T-helper 2 cell treated with Interferon-gamma antibody and Interleukin-4, amounts not matched to agents 5 μg/mL and 100 μg/mL, for 36 hours (primary cell): ENCODE measurements at regions not wholly inside any gene's neighbourhood (a gene's known extent, or its start where the extent isn't known, plus 50 kb on each side); places are given as distances from the start of the nearest gene placed in this dataset.

Source experiments
- DNase-seq: peaks from one replicate; pipeline ENCODE4 v3.0.0; 2021; ENCODE audit warnings: low spot score
- H3K27ac Mint-ChIP-seq: one replicate; pipeline ENCODE4 v1.8.0; 2021; ENCODE audit warnings: mild to moderate bottlenecking, mixed read lengths
- H3K27me3 Mint-ChIP-seq: one replicate; pipeline ENCODE4 v1.8.0; 2021; ENCODE audit warnings: low read depth, mixed read lengths
- H3K36me3 Mint-ChIP-seq: one replicate; pipeline ENCODE4 v1.8.0; 2021; ENCODE audit warnings: low read depth, mixed read lengths
- H3K4me1 Mint-ChIP-seq: one replicate; pipeline ENCODE4 v1.8.0; 2021; ENCODE audit warnings: low read depth, mixed read lengths
- H3K4me3 Mint-ChIP-seq: one replicate; pipeline ENCODE4 v1.8.0; 2022; ENCODE audit warnings: mild to moderate bottlenecking, moderate library complexity, mixed read lengths
- H3K9me3 Mint-ChIP-seq: one replicate; pipeline ENCODE4 v1.8.0; 2021; ENCODE audit warnings: mixed read lengths

DNA sequence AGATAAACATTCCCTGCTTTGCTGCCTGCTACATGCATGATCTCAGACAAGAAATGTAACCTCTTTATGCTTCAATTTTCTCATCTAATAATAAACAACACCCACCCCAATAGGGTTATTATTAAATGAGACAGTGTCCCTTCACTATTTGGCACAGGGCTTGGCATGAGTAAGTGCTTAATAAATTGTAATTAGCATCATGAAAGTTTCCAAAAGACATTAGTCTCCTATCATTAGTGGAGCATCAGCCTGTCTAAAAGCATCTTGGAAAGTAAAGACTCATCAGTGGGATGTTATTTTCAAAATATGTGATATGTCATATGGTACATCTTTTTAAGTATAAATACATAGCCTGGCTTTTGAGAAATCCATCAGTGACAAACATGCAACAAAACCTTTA, 275.0 kb downstream of the ZEB2 start:
- Mint-ChIP-seq H3K4me3 (no peak overlapping the region), H3K4me1 (peaks cover 57% of the 10 kb centered on the region), H3K36me3 (peaks cover 11% of the 10 kb centered on the region), H3K27ac (no peak overlapping the region), H3K27me3 (no peaks in the 10 kb centered on the region), H3K9me3 (peaks cover 6% of the 10 kb centered on the region)
- DNase-seq, result no peak

DNA sequence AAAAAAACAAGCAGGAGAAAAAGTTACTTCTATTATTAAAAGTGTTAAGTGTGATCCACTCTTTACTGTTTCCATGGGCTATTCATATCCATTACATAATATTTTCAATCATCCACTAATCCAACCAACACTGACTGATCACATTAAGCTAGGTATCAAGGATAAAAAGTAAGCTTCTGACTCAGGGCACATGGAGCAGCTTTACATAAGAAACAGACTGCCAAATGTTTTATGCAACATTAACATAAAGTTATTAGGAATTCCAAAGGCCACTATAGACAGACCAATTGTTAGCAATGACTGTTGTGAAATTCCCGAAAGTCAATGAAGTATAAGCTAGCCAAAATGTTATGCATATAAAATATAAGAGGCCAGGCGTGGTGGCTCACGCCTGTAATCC, 277.6 kb downstream of the ZEB2 start:
- Mint-ChIP-seq H3K27me3 (no peaks in the 10 kb centered on the region), H3K4me1 (peaks cover 59% of the 10 kb centered on the region), H3K36me3 (peaks cover 18% of the 10 kb centered on the region), H3K27ac (no peak overlapping the region), H3K4me3 (no peak overlapping the region), H3K9me3 (peaks cover 11% of the 10 kb centered on the region)
- no peak for DNase-seq

- Mint-ChIP-seq H3K27ac (peak overlapping the region; percentile 78), H3K4me3 (peak overlapping the region; percentile 33), H3K9me3 (peaks cover 10% of the 10 kb centered on the region), H3K36me3 (peaks cover 16% of the 10 kb centered on the region), H3K4me1 (peaks cover 61% of the 10 kb centered on the region), H3K27me3 (no peaks in the 10 kb centered on the region)
- DNase-seq, result no peak
Measured at GRCh38 chr2:144241801-144242200, 278.1 kb downstream of the ZEB2 start.

DNA sequence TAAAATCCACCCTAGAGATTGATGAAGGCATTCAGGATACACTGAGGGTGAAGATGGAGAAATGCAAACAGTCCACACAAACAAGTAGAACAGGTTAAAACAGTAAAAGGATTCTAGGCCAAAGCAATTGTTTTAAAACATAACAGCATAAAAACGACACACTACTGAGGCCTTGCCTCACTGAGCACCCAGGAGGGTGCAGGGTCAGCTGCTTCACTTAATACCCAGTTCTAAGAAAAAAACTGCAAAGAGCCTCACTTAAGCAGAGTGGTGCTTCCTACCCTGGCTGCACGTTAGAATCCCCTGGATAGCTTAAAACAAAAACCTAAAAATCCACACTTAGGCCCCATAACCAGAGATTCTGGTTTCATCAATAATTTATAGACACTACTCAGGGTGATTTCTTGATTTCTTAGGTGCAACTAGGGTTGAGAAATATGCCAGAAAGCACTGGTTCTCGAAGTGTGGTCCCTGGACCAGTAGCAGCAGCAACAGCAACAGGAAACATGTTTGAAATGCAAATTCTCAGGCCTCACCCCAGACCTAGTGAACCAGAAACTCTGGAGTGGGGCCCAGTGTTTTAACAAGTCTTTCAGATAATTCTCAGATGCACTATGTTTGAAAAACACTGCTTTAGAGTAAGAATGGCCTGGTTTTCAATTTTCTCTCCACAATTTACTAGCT, 279.1 kb downstream of the ZEB2 start:
- peaks cover 10% of the 10 kb centered on the region for H3K36me3 Mint-ChIP-seq
- H3K9me3 Mint-ChIP-seq, result peaks cover 6% of the 10 kb centered on the region
- peaks cover 60% of the 10 kb centered on the region for H3K4me1 Mint-ChIP-seq
- H3K4me3 Mint-ChIP-seq, result peak overlapping the region; percentile 11
- DNase-seq, result no peak
- no peaks in the 10 kb centered on the region for H3K27me3 Mint-ChIP-seq
- peak overlapping the region; percentile 78 for H3K27ac Mint-ChIP-seq

DNA sequence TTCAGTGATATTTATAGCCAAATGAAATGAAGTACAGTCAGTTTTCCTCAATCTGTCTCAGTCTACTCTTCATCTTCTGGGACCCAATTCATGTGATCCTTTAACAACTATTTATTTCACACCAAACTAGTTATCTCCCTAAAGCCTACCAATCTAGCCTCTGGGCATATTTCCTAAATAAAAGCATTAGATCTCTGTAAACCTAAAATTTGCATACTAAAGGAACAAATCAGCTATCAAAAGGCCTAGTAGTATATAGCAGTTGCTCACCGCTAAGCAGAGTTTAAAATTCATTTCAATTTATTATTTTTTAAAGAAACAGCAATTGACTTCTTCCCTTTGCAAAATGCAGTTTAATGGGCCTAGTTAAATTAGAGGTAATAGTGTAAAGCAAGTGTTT, 280.2 kb downstream of the ZEB2 start:
- Mint-ChIP-seq H3K4me1 (peaks cover 66% of the 10 kb centered on the region), H3K4me3 (no peak overlapping the region), H3K27ac (peak overlapping the region; percentile 68), H3K27me3 (no peaks in the 10 kb centered on the region), H3K36me3 (peaks cover 11% of the 10 kb centered on the region), H3K9me3 (peaks cover 6% of the 10 kb centered on the region)
- DNase-seq, result no peak

DNA sequence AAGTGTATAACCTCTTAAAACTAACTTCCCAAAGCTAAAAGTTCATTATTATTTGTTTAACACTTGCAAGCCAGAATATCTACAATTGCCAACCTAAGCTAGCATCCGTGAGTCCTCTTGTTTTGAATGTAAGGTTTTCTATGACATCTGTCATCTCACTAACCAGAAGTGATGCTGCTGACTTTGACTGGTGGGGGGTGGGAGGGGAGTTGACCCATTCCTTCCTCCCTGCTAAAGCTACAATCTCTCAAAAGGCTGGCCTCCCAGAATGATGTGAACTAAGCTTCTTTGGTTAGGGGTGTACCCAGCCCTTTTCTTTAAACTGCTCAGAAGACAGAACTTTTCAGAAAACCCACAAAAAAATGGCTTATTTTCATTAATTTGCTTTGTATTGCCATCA, 280.6 kb downstream of the ZEB2 start:
- H3K36me3 Mint-ChIP-seq, result peaks cover 11% of the 10 kb centered on the region
- H3K27me3 Mint-ChIP-seq, result no peaks in the 10 kb centered on the region
- no peak overlapping the region for H3K4me3 Mint-ChIP-seq
- H3K4me1 Mint-ChIP-seq, result peaks cover 70% of the 10 kb centered on the region
- peaks cover 6% of the 10 kb centered on the region for H3K9me3 Mint-ChIP-seq
- no peak overlapping the region for H3K27ac Mint-ChIP-seq
- no peak for DNase-seq

DNA sequence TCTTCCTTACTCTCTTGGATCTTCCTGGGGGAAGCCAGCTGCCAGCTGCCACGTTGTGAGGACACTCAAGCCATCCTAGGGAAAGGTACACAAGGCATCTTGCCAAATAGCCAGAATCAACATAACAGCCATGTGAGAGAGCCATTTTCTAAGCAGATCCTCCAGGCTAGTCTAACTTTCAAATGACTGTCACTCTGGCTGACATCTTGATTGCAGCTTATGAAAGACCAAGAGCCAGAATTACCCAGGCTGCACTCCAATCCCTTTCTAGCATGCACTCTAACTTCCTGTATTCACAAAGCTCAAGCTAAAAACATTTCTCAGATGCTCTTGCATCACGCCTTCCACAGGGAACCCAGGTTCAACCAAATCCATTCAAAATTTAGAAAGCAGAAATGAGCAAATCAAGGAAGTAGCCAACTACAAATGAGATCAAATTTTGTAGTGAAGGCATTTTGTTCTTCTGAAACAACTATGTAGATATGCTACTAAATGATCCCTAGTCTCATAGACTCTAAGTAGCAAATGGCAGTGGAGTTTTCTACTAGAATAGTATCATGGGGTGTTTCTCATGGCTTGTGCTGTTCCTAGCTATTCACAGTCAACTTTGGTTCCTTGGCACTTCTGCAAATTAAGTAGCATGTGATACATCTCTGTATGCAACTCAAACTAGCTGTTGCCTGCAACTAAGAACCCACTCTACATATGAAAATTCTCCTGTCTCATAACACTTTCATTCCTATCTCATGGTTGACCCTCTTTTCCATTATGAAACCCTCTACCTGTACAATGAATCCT, 281.9 kb downstream of the ZEB2 start:
- Mint-ChIP-seq H3K4me1 (peaks cover 75% of the 10 kb centered on the region), H3K4me3 (peak overlapping the region; percentile 12), H3K36me3 (peaks cover 11% of the 10 kb centered on the region), H3K9me3 (peaks cover 6% of the 10 kb centered on the region), H3K27me3 (no peaks in the 10 kb centered on the region), H3K27ac (peak overlapping the region; percentile 37)
- DNase-seq, result no peak

DNA sequence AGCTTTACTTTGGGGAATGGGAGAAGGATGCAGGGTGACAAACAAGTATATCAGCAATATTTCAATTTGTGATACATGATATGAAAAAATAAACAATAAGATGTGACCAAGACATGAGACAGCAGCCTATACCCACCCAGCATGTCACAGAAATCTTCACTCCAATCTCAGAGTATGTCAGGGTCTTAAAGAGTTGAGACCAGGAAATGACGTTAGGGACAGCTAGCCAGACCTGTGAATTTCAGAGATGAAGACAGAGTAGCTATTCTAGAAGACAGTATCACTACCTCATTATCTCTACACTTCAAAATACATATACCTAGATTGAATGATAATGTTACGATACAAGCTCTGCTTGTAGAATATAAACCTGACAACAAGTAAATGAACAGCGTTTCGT, 282.8 kb downstream of the ZEB2 start:
- no peaks in the 10 kb centered on the region for H3K27me3 Mint-ChIP-seq
- H3K4me3 Mint-ChIP-seq, result no peak overlapping the region
- H3K4me1 Mint-ChIP-seq, result peaks cover 80% of the 10 kb centered on the region

DNA sequence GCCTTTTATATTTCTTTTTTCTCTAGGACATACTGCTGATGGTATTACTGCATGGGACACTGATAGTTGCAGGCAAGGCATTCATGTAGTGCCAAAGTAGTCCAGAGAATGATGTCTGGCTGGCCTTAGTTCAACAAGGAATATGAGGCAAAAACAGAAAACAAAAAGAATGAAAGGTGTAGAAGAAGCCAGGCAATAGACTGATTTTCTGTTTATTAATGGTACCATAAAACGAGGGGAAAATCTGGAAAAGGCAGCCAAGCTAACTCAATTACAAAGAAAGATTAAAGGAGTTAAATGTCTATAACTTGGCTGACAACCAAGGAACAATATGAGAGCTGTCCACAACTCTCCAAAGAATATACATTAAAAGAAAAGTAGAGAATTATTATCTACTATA, 284.9 kb downstream of the ZEB2 start:
- Mint-ChIP-seq H3K36me3 (peaks cover 13% of the 10 kb centered on the region), H3K27me3 (no peaks in the 10 kb centered on the region), H3K27ac (peak overlapping the region; percentile 89), H3K4me1 (peaks cover 74% of the 10 kb centered on the region), H3K4me3 (peak overlapping the region; percentile 35), H3K9me3 (peaks cover 6% of the 10 kb centered on the region)
- DNase-seq, result no peak

More for the DNA sequence above, 282.8 kb downstream of the ZEB2 start:
- Mint-ChIP-seq H3K9me3 (peaks cover 6% of the 10 kb centered on the region), H3K36me3 (peaks cover 11% of the 10 kb centered on the region), H3K27ac (no peak overlapping the region)
- no peak for DNase-seq

DNA sequence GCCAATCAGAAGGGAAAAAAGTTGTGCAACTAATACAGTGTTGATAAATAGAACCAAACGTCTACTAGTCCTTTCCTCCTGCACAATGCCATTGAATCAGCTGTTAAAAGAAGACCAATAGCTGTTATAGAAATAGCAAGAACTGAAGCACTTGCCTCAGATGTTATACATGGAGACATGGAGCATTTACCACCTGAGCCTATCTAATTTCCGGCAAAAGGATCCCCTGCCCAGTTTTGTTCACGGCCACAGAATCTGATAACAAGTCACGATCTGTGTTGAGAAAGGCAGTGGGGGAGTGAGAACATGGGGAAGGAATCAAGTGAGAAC, 285.4 kb downstream of the ZEB2 start:
- H3K9me3 Mint-ChIP-seq, result peaks cover 6% of the 10 kb centered on the region
- no peaks in the 10 kb centered on the region for H3K27me3 Mint-ChIP-seq
- H3K4me3 Mint-ChIP-seq, result peak overlapping the region; percentile 62
- no peak for DNase-seq
- peak overlapping the region; percentile 89 for H3K27ac Mint-ChIP-seq
- H3K4me1 Mint-ChIP-seq, result peaks cover 71% of the 10 kb centered on the region
- H3K36me3 Mint-ChIP-seq, result peaks cover 10% of the 10 kb centered on the region

GRCh38 chr2:144233733-144234541, 286.0 kb downstream of the ZEB2 start:
- Mint-ChIP-seq H3K9me3 (peaks cover 6% of the 10 kb centered on the region), H3K4me3 (peak overlapping the region; percentile 62), H3K36me3 (peaks cover 13% of the 10 kb centered on the region), H3K27ac (peak overlapping the region; percentile 89), H3K27me3 (no peaks in the 10 kb centered on the region), H3K4me1 (peaks cover 73% of the 10 kb centered on the region)
- no peak for DNase-seq

DNA sequence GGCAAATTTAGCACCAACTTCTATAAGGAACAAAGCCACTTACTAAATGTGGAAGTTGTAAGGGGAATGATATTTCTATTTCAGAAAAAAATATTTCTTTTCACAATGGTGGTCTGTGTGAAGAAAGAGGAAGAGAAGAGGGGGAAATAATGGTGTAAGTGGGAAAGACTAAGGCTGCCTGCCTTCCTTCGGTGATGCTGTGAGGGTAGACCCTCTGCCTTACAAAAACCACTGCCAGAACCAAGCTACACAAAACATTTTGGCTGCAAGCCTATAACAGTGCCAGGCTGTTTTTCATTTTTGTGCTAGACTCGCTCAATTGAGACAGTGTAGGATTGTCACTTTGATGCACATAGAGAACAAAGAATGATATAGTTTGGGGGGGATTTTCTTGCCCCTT, 286.6 kb downstream of the ZEB2 start:
- Mint-ChIP-seq H3K27me3 (no peaks in the 10 kb centered on the region), H3K4me1 (peaks cover 66% of the 10 kb centered on the region), H3K27ac (peak overlapping the region; percentile 89), H3K9me3 (peaks cover 6% of the 10 kb centered on the region), H3K4me3 (peak overlapping the region; percentile 62), H3K36me3 (peaks cover 16% of the 10 kb centered on the region)
- no peak for DNase-seq

- H3K4me3 Mint-ChIP-seq, result no peak overlapping the region
- DNase-seq, result no peak
- H3K4me1 Mint-ChIP-seq, result peaks cover 57% of the 10 kb centered on the region
- H3K9me3 Mint-ChIP-seq, result no peaks in the 10 kb centered on the region
- no peak overlapping the region for H3K27ac Mint-ChIP-seq
- peaks cover 19% of the 10 kb centered on the region for H3K36me3 Mint-ChIP-seq
- H3K27me3 Mint-ChIP-seq, result no peaks in the 10 kb centered on the region
Measured at GRCh38 chr2:144230448-144231085, 289.4 kb downstream of the ZEB2 start.
